DND-41 (cell line): ENCODE measurements at regions not wholly inside any gene's neighbourhood (a gene's known extent, or its start where the extent isn't known, plus 50 kb on each side); places are given as distances from the start of the nearest gene placed in this dataset.

ENCODE experiments used
- ATAC-seq: fragments of 200-7000 bp; cut with Tn5 transposase; 3 replicates; pipeline ENCODE4 v1.9.1; 2021; ENCODE audit warnings: low read depth; ENCODE audit not compliant: insufficient read depth
- DNase-seq: peaks from one replicate; pipeline ENCODE4 v3.0.0-alpha.2; 2020
- H2AFZ ChIP-seq: 2 replicates; pipeline ENCODE4 v1.6.0; 2012; ENCODE audit warnings: low read depth, low read length
- H3K27ac ChIP-seq: 2 replicates; pipeline ENCODE4 v1.5.1; 2012; ENCODE audit warnings: low read length, inconsistent platforms
- H3K27me3 ChIP-seq: fragments of 200-600 bp; sonication (generic); 2 replicates; pipeline ENCODE4 v1.6.0; 2012; ENCODE audit warnings: low read length, mild to moderate bottlenecking, inconsistent platforms; ENCODE audit not compliant: insufficient read depth, poor library complexity
- H3K36me3 ChIP-seq: 2 replicates; pipeline ENCODE4 v1.5.1; 2012; ENCODE audit warnings: low read length, inconsistent platforms; ENCODE audit not compliant: insufficient read depth
- H3K4me1 ChIP-seq: 2 replicates; pipeline ENCODE4 v1.5.1; 2012; ENCODE audit warnings: mild to moderate bottlenecking, low read length; ENCODE audit not compliant: insufficient read depth
- H3K4me2 ChIP-seq: 2 replicates; pipeline ENCODE4 v1.6.0; 2012; ENCODE audit warnings: mild to moderate bottlenecking, moderate library complexity, low read length, inconsistent platforms; ENCODE audit not compliant: insufficient read depth
- H3K4me3 ChIP-seq, 2 experiments: fragments of 200-600 bp in 1 of 2; shearing (Covaris generic) in 1 of 2; 2 replicates each; pipeline ENCODE4 v1.5.1; 2012 to 2016; ENCODE audit warnings: inconsistent platforms in 2 of 2, low read length in 2 of 2, mild to moderate bottlenecking in 2 of 2, low read depth in 1 of 2, moderate library complexity in 1 of 2
- H3K79me2 ChIP-seq: 2 replicates; pipeline ENCODE4 v1.6.0; 2012; ENCODE audit warnings: low read length, inconsistent platforms; ENCODE audit not compliant: insufficient read depth
- H3K9ac ChIP-seq: 2 replicates; pipeline ENCODE4 v1.6.0; 2012; ENCODE audit warnings: low read depth, mild to moderate bottlenecking, inconsistent platforms, low read length, moderate library complexity
- H3K9me3 ChIP-seq: 2 replicates; pipeline ENCODE4 v1.5.1; 2012; ENCODE audit warnings: low read length, moderate library complexity, mild to moderate bottlenecking, inconsistent platforms; ENCODE audit not compliant: insufficient read depth, severe bottlenecking
- H4K20me1 ChIP-seq: 2 replicates; pipeline ENCODE4 v1.6.0; 2012; ENCODE audit warnings: low read length; ENCODE audit not compliant: insufficient read depth
- CTCF ChIP-seq: IDR thresholded peaks from 2 replicates; pipeline ENCODE4 v1.5.1; 2012; ENCODE audit warnings: borderline replicate concordance, low read length, moderate library complexity, mild to moderate bottlenecking; ENCODE audit not compliant: poor library complexity, severe bottlenecking; ENCODE audit errors: extremely low read depth
- EZH2 ChIP-seq: IDR thresholded peaks from 3 replicates; pipeline ENCODE4 v1.6.1; 2012; ENCODE audit warnings: borderline replicate concordance, low read depth, mild to moderate bottlenecking, moderate library complexity, low read length, inconsistent platforms; ENCODE audit not compliant: severe bottlenecking

GRCh38 chr13:30370916-30371521 is 51.3 kb upstream of the UBE2L5 start:
- H2AFZ ChIP-seq, result no peak overlapping the region
- H3K4me2 ChIP-seq, result peak overlapping the region; percentile 66
- H4K20me1 ChIP-seq, result no peaks in the 10 kb centered on the region
- no peaks in the 10 kb centered on the region for H3K27me3 ChIP-seq
- H3K9ac ChIP-seq, result peak overlapping the region; percentile 59
- no peak for TF ChIP-seq CTCF
- TF ChIP-seq EZH2, result no peak
- H3K27ac ChIP-seq, result peak overlapping the region; percentile 93
- H3K36me3 ChIP-seq, result peaks cover 26% of the 10 kb centered on the region
- DNase-seq (no peak), ATAC-seq (no peak)
- no peak overlapping the region; a peak in 1 of 4 replicates for H3K4me3 ChIP-seq
- peaks cover 74% of the 10 kb centered on the region for H3K4me1 ChIP-seq
- peaks cover 16% of the 10 kb centered on the region for H3K79me2 ChIP-seq
- H3K9me3 ChIP-seq, result no peaks in the 10 kb centered on the region

GRCh38 chr13:30371649-30372265 is 50.5 kb upstream of the UBE2L5 start:
- Histone ChIP-seq H4K20me1 (no peaks in the 10 kb centered on the region), H3K4me2 (peak overlapping the region; percentile 66), H2AFZ (no peak overlapping the region), H3K9ac (peak overlapping the region; percentile 59), H3K27me3 (no peaks in the 10 kb centered on the region), H3K27ac (peak overlapping the region; percentile 93), H3K79me2 (peaks cover 16% of the 10 kb centered on the region), H3K36me3 (peaks cover 21% of the 10 kb centered on the region), H3K9me3 (no peaks in the 10 kb centered on the region), H3K4me3 (peak overlapping the region in 1 of 2 experiments; percentile 43; a peak in 2 of 4 replicates), H3K4me1 (peaks cover 80% of the 10 kb centered on the region)
- TF ChIP-seq EZH2 (no peak), CTCF (peak; percentile 56)
- DNase-seq, result peak; percentile 96
- ATAC-seq, result peak; percentile 68
